ENCODE measurements at regions not wholly inside any gene's neighbourhood (a gene's known extent, or its start where the extent isn't known, plus 50 kb on each side); places are given as distances from the start of the nearest gene placed in this dataset.

DNA sequence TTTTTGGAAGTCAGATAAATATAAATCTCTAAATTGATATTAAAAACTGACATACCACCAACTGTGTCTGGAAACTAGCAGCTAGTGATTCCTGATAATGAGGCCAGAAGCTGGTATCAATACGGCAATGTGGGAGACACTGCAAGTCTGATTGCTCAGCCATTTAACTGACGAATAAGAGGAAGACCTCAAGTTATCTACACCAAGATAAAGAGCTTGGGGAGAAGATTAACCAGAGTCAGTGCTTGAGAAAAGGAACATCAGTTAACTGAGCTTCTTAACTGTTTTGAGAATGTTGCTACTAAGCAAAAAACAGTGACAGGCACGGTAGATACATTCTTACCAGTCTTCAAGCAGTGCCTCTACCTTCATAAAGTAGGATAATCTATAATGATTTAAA is 140.4 kb upstream of the TENT5A start:
- TF ChIP-seq, protein P1, sequence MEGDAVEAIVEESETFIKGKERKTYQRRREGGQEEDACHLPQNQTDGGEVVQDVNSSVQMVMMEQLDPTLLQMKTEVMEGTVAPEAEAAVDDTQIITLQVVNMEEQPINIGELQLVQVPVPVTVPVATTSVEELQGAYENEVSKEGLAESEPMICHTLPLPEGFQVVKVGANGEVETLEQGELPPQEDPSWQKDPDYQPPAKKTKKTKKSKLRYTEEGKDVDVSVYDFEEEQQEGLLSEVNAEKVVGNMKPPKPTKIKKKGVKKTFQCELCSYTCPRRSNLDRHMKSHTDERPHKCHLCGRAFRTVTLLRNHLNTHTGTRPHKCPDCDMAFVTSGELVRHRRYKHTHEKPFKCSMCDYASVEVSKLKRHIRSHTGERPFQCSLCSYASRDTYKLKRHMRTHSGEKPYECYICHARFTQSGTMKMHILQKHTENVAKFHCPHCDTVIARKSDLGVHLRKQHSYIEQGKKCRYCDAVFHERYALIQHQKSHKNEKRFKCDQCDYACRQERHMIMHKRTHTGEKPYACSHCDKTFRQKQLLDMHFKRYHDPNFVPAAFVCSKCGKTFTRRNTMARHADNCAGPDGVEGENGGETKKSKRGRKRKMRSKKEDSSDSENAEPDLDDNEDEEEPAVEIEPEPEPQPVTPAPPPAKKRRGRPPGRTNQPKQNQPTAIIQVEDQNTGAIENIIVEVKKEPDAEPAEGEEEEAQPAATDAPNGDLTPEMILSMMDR (IDR thresholded peaks at IDR 0.05): no peak
- no peak for TF ChIP-seq POLR2A (IDR thresholded peaks at IDR 0.05)
